Large intestine (tissue), 3 donors: ENCODE measurements at regions not wholly inside any gene's neighbourhood (a gene's known extent, or its start where the extent isn't known, plus 50 kb on each side); places are given as distances from the start of the nearest gene placed in this dataset.
A peak's percentile ranks its signal among the peaks of the same experiment; 100 is the strongest.

Experiments used
- DNase-seq, 2 donors: peaks; one replicate each; pipeline versions ENCODE4 v3.0.0 to v3.0.0-alpha.2; 2013
- H3K27ac ChIP-seq: one replicate; pipeline ENCODE4 v1.5.1; 2013; ENCODE audit warnings: low read length
- H3K27me3 ChIP-seq: 2 replicates; pipeline ENCODE4 v1.6.1; 2013; ENCODE audit warnings: low read length; ENCODE audit not compliant: control insufficient read depth, insufficient read depth
- H3K36me3 ChIP-seq: 2 replicates; pipeline ENCODE4 v1.6.1; 2013; ENCODE audit warnings: low read length; ENCODE audit not compliant: control insufficient read depth, insufficient read depth
- H3K4me1 ChIP-seq: one replicate; pipeline ENCODE4 v1.6.1; 2013; ENCODE audit warnings: low read length; ENCODE audit not compliant: control insufficient read depth, insufficient read depth
- H3K4me3 ChIP-seq: one replicate; pipeline ENCODE4 v1.5.1; 2013; ENCODE audit warnings: low read length
- H3K9me3 ChIP-seq: one replicate; pipeline ENCODE4 v1.6.1; 2013; ENCODE audit warnings: mild to moderate bottlenecking, low read depth, low read length, moderate library complexity; ENCODE audit not compliant: control insufficient read depth
- WGBS: methylation state at CpG from one replicate; pipeline ENCODE4 v1.1.5; 2013; ENCODE audit warnings: low lambda C conversion rate; ENCODE audit not compliant: insufficient coverage; 5-methylcytosine and 5-hydroxymethylcytosine counted together

DNA sequence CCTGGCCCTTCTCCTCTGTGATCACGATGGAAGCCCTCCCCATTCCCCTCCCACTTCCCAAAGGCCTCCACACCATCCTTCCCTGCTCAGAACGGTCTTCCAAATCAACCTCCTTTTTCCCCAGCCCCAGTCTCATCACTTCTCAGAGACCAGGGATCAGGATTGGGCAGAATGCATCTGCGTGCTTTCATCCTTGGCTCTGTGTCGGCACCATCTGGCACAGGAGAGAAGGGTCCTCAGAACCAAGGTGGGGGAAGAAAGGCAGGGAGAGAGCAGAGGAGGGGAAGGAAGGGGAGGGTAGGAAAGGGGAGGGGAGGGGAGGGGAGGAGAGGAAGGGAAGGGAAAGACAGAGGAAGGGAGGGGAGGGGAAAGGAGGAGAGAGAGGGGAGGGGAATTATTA lies 52.4 kb upstream of the FICD start:
- DNase-seq: no peak
- WGBS: 34% methylated on average over 2 of the region's 4 CpGs
- Histone ChIP-seq H3K4me1 (no peaks in the 10 kb centered on the region), H3K9me3 (no peaks in the 10 kb centered on the region), H3K27me3 (no peaks in the 10 kb centered on the region), H3K27ac (no peak overlapping the region), H3K36me3 (no peaks in the 10 kb centered on the region), H3K4me3 (no peak overlapping the region)

DNA sequence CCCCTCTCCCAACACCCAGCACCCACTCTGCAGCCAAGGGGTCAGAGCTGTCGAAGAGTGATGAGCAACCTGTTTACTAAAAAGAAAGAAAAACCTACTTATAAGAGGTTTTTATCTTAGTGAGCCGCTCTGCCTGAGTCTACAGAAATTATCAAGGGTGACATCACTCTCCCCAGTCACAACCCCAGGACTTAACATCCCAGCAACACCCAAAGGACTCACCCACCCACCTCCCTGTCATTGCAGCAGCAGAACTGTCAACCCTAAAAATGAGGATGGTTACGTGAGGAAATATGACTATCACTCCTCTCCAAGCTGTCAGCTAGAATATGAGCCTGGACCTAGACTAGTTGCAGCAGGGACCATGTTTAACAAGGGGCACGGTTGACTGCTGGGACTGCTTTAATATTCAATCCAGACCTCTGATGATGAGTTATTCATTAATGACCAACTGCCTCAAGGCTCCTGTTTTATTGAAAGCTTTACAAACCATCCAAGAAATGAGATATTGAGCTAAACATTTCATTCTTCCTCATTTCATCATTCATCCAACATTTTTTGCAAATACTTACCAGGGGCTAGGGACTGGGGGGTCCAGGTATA lies 53.9 kb upstream of the FICD start:
- WGBS: no CpG with 5 or more reads among the region's 4 CpGs
- Histone ChIP-seq H3K4me3 (no peak overlapping the region), H3K27me3 (no peaks in the 10 kb centered on the region), H3K27ac (no peak overlapping the region), H3K36me3 (no peaks in the 10 kb centered on the region), H3K9me3 (no peaks in the 10 kb centered on the region), H3K4me1 (no peaks in the 10 kb centered on the region)
- no peak for DNase-seq

DNA sequence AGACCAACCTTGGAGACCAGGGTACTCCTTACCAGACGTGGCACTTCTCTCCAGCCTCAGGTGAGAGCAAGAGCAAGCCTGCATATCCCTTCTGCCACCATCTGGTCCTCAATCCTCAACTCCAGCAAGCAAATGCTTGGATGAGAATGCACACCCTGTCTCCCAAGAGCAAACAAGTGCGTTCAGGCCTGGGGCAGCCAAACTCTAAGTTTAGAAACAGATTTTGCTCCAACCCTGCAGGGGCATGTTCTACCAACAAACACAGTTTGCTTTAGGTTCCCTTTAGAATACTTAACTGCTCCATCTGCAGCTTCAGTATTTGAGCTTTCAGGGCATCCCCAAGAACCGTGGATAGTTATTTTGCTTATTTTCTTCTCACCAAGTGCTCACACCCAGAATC lies 55.9 kb upstream of the FICD start:
- DNase-seq: no peak
- no peak overlapping the region for H3K27ac ChIP-seq
- WGBS: no CpG with 5 or more reads among the region's 3 CpGs
- no peak overlapping the region for H3K4me3 ChIP-seq
- no peaks in the 10 kb centered on the region for H3K4me1 ChIP-seq
- no peaks in the 10 kb centered on the region for H3K36me3 ChIP-seq
- H3K27me3 ChIP-seq: no peaks in the 10 kb centered on the region
- H3K9me3 ChIP-seq: no peaks in the 10 kb centered on the region

DNA sequence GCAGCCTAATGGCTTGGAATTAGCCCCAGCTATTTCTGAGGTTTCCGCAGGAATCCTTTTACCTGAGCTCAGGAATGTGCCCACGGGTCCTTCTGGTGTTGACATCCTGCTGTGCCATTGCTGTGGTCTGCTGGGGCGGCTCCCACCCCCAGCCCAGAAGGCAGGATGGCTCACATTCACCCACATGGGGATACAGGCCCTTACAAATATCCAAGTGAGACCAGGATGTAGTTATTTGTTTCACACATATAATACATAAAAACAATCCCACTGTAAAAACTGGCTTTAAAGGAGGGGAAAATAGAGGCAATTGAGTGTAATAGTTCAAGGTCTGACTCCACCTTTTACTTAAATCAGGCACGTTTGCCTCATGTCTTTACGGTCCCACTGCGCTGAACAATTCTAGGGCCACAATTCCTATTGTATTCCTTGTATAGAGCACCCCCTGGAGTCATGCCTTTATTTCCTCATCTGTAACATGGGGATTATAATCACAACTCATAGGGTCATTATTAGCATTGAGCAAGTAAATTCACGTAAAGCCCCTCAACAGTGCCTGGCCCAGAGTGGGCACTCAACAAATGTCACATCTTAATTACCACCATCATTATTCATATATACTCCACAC lies 57.2 kb upstream of the FICD start:
- no CpG with 5 or more reads among the region's 7 CpGs for WGBS
- Histone ChIP-seq H3K27ac (no peak overlapping the region), H3K36me3 (no peaks in the 10 kb centered on the region), H3K27me3 (no peaks in the 10 kb centered on the region), H3K9me3 (no peaks in the 10 kb centered on the region), H3K4me3 (no peak overlapping the region), H3K4me1 (no peaks in the 10 kb centered on the region)
- DNase-seq: no peak

DNA sequence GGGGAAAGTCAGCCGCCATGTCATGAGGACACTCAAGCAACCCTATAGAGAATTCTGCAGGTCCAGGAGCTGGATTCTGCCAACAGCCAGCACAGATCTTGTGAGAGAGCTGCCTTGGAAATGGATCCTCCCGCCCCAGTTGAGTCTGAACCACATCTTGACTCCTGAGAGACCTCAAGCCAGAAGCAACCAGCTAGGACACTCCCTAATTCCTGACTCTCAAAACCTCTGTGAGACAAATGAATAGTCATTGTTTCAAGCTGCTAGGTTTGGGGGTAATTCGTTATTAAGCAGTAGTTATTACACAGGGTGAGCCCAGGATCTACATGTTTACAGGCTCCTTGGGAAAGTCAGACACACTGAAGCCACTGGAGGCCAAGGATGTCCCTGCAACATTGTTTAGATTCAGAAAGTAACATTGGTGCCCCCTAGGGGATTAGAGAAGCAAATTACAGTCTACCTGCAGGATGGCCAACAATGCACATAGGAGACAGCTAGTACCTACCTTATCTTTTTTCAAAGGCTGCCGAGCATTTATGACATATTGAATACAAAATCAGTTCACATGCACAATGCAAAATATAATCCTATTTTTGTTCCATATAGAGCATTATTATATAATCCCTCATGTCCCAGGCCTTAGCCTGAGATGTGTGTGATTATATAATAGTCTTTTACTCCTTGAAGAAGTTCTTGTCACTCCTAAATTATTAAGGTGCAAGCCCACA lies 57.9 kb upstream of the FICD start:
- DNase-seq: peak; percentile 8 to 9
- no peaks in the 10 kb centered on the region for H3K4me1 ChIP-seq
- no CpG with 5 or more reads among the region's 4 CpGs for WGBS

DNA sequence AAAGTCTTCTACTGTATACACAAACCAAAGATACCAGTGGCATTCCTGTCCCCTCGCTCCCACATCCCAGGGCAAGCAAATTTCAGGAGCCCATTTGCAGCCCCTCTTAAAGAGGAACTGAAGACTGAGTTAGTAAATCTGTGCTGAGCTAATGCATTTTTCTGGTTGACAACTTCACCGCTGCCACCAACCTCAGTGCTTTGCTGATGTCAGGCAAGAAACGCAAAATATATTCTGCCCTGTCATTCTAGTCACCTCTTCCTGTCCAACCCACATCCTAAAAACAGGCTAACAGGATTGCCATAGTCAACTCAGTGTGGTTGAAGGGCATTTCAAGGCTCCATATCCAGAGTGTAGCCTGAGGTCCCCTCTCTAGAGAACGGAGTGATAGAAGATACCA lies 59.4 kb upstream of the FICD start:
- WGBS: no CpG with 5 or more reads among the region's 4 CpGs
- H3K27ac ChIP-seq: no peak overlapping the region
- DNase-seq: no peak
- H3K4me3 ChIP-seq: no peak overlapping the region
- H3K4me1 ChIP-seq: no peaks in the 10 kb centered on the region
- H3K9me3 ChIP-seq: no peaks in the 10 kb centered on the region
- H3K27me3 ChIP-seq: no peaks in the 10 kb centered on the region
- no peaks in the 10 kb centered on the region for H3K36me3 ChIP-seq

More for the DNA sequence above, 57.9 kb upstream of the FICD start:
- Histone ChIP-seq H3K4me3 (no peak overlapping the region), H3K9me3 (no peaks in the 10 kb centered on the region), H3K27ac (no peak overlapping the region), H3K27me3 (no peaks in the 10 kb centered on the region), H3K36me3 (no peaks in the 10 kb centered on the region)

DNA sequence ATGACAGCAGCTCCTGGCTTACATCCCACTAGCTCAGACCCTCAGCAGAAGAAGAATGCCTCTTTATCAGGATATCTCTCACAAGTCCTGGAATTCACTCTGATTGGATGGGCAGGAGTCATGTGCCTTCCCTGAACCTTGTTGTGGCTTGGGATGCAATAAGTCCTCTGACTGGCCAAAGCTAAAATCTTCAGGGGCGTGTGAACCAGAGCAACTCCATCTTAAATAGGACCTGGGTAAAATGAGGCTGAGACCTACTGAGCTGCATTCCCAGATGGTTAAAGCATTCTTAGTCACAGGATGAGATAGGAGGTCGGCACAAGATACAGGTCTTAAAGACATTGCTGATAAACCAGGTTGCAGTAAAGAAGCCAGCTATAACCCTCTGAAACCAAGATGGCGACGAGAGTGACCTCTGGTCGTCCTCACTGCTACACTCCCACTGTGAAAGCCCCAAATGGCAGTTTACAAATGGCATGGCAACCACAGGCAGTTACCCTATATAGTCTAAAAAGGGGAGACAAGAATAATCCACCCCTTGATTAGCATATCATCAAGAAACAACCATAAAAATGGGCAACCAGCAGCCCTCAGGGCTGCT lies 60.4 kb upstream of the FICD start:
- no peaks in the 10 kb centered on the region for H3K9me3 ChIP-seq
- no peaks in the 10 kb centered on the region for H3K36me3 ChIP-seq
- no peaks in the 10 kb centered on the region for H3K27me3 ChIP-seq
- no CpG with 5 or more reads among the region's 5 CpGs for WGBS
- H3K27ac ChIP-seq: no peak overlapping the region
- no peaks in the 10 kb centered on the region for H3K4me1 ChIP-seq
- DNase-seq: no peak
- no peak overlapping the region for H3K4me3 ChIP-seq

DNA sequence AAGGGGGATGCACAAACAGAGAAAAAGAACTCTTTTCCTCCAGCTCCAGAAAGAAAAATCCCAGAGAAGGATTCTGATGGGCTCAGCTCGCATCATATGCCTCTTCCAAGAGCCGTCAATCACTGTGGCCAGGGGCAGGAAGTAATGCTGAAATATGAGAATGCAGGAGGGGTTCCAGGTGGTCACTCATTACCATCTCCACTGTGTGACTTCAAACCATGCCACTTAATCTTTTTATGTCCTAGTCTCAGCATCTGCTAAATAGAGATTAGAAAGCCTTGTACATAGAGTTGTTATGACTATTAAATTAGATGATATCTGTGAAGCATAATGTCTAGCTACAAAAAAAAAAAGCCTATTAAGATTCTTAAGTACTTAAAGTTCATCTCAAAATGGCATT lies 65.6 kb upstream of the FICD start:
- DNase-seq: no peak
- H3K27ac ChIP-seq: no peak overlapping the region
- no peak overlapping the region for H3K4me3 ChIP-seq
- no peaks in the 10 kb centered on the region for H3K27me3 ChIP-seq
- H3K9me3 ChIP-seq: no peaks in the 10 kb centered on the region
- WGBS: no CpG with 5 or more reads among the region's 2 CpGs
- no peaks in the 10 kb centered on the region for H3K36me3 ChIP-seq
- H3K4me1 ChIP-seq: no peaks in the 10 kb centered on the region

DNA sequence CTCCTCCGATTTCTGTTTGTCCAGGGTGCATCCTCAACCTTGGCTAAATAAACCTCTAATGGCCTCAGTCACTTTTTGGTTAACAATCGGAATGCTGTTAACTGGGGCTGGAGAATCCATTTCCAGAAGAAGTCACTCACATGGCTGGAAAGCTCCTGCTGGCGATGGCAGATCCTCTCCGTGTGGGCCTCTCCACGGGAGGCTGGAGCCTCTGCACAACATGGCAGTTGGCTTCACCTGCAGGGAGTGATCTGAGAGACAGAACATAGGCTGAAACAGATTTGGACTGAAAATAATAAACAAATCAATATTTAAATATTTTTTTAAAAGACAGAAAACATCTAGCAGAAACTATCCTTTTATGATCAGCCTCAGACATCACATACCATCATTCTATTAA lies 66.8 kb upstream of the FICD start:
- H3K27ac ChIP-seq: no peak overlapping the region
- no peaks in the 10 kb centered on the region for H3K36me3 ChIP-seq
- no peak overlapping the region for H3K4me3 ChIP-seq
- H3K4me1 ChIP-seq: no peaks in the 10 kb centered on the region
- DNase-seq: no peak
- WGBS: 80% methylated on average over 1 of the region's 5 CpGs
- no peaks in the 10 kb centered on the region for H3K27me3 ChIP-seq
- H3K9me3 ChIP-seq: no peaks in the 10 kb centered on the region

DNA sequence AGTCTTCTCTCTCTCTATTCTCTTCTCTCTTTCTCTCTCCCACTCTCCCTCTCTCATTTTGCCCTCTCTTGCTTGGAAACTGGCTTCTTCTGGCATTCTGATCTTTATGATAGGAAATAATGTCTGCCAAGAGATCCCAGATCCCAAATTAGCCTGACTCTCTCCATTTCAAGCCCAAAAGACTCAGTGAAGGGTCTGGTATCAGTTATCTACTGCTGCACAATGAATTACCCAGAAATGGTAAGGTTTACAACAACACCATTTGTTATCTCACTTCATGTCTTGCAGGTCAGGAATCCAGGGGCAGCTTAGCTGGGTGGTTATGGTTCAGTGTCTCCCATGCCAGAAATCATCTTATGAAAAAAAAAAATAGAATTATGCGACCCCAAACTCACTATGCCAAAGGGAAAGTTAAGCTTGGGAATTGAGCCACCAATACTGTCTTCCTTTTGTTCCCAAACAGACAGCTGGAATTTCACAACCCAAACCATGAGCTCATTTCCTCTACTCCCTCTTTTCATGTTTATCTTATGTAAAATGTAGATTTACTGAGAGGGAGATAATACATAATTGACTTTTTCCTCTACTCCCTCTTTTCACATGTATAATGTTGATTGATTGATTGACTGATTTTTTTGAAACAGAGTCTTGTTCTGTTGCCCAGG lies 67.8 kb upstream of the FICD start:
- WGBS: no CpG with 5 or more reads among the region's 1 CpG
- Histone ChIP-seq H3K27me3 (no peaks in the 10 kb centered on the region), H3K9me3 (no peaks in the 10 kb centered on the region), H3K4me1 (no peaks in the 10 kb centered on the region), H3K36me3 (no peaks in the 10 kb centered on the region), H3K27ac (no peak overlapping the region), H3K4me3 (no peak overlapping the region)
- no peak for DNase-seq
